HG03520 (cell line): ENCODE measurements at regions not wholly inside any gene's neighbourhood (a gene's known extent, or its start where the extent isn't known, plus 50 kb on each side); places are given as distances from the start of the nearest gene placed in this dataset.
"Not testable (repeated sequence)": the region's sequence is repeated elsewhere in the genome, so short reads cannot be mapped to it uniquely, and the experiment has no call there.

Experiments
- ATAC-seq: cut with Tn5 transposase; IDR thresholded peaks from one replicate; pipeline ENCODE4 v1.9.1; 2021; ENCODE audit warnings: mild to moderate bottlenecking, moderate library complexity; ENCODE audit not compliant: unreplicated experiment

DNA sequence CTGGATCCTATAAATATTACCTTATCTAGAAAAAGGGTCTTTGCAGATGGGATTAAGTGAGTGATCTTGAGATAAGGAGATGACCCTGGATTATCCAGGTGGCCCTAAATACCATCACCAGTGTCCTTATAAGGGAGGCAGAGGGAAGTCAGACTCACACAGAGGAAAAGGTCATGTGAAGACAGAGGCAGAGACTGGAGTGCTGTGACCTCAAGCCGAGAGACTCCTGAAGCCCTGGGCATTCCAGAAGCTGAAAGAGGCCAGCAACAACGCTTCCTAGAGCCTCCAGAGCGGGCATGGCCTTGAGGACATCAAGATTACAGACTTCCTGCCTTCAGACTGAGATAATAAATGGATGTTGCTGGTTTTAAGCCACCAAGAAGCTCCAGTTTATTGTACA is 118.8 kb downstream of the ATPSCKMT start:
- no peak for ATAC-seq

DNA sequence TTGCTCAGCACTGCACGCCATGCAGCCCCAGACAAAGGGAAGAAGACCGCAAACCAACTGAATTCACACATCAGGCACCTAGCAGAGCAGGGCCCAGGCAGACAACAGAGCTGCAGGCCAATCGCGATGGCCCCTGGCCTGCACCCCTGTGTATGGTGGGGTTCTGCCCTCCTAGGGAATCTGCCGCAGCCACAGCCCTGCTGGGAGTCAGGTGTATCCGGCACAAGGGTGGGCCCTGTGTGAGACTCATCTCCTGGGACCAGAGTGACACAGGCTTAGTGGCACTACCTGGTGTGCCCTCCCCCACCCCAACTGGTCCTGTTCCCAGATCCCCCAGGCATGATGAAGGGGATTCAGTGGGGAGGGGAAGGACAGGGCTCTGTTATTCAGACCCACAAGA is 122.8 kb downstream of the ATPSCKMT start:
- no peak for ATAC-seq

DNA sequence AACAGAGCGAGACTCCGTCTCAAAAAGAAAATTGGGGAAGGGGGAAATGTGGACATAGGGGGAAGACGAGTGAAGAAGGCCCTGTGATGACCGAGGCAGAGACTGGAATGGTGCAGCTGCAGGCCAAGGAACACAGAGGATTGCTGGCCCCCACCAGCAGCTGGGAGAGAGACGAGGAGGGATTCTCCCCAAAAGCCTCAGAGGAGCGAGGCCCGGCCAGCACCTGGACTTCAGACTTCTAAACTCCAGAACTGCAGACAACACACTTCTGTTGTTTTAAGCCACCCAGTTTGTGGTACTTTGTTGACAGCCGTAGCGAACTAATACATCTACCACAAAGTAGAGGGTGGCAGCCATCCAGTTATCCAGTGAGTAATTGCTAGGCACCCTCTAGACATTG is 124.6 kb downstream of the ATPSCKMT start:
- ATAC-seq, result no peak

DNA sequence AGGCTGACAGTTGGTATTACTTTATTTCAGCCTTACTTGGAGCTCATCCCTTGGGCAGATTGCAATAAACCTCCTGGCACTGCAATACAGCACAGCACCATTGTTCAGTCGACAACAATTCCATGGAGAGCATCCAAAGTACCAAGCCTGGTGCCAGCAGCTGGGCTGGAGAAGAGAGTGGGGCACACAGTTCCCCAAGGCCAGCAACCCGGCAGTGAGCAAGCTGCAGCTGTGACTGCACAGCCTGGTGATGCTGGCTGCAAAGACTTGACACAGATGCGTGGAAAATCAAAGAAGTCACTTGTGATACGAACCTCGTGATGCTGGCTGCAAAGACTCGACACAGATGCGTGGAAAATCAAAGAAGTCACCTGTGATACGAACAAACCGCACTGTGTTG is 125.4 kb downstream of the ATPSCKMT start:
- ATAC-seq, result no peak

DNA sequence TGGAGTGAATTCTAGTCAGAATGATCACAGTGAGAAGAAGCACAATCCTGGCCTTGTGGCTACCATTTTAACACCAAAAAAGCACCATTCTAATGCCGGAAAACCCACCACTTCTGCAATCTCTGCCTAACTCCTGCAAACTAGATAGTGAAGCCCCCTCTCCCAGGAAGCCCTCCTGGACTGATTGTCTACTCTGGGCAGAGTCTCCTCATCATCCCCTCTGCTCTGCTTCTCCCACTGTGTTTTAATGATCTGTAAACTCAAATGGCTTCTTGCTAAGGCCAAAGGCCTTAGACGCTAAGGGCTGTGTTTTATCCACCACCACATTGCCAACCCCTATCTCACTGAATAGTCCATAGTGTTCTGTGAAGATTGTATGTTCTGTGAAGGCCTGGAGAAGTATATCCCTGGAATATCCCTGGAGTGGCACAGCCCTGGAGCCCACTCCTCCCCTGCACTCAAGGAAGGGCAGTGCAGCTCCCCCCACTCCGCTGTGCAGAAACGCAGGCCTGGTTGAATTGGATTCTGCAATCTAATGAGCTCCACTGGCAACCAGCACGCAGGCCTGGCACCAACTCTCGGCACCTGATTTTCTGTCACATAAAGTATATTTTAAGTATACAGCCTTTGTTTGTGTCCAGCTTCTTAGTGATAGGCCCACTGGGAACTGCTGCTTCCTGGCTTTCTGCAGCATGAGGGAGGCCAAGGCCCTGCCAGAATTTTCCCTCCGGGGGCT is 126.3 kb downstream of the ATPSCKMT start:
- ATAC-seq, result no peak

DNA sequence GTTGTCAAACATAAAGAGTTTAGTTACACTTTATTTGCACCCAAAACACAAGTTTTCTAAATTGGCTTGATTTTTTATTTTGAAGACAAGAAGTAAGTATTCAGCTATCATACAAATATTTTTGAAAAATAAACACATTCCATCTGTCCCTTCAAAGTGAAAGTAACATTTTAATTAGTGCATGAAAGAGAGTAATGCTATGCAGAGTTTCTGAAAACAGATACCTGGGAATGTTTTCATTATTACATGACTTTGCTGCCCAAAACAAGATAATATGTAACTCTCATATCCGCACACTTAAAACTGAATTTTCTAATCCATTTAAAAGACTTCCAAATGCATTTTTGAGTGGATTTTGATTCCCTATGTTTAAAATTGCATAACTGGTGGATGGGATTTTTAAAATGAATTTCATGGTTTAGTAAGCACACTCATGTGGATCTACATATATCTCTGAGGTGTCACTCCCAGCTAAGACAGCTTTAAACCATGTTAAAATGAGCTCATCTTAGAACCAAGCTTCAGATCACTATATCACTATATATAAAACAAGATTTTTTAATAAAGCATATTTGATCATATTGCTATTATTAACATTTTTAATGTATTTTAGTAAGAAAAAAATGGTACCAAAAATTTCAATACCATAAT is 127.5 kb downstream of the ATPSCKMT start:
- no peak for ATAC-seq

DNA sequence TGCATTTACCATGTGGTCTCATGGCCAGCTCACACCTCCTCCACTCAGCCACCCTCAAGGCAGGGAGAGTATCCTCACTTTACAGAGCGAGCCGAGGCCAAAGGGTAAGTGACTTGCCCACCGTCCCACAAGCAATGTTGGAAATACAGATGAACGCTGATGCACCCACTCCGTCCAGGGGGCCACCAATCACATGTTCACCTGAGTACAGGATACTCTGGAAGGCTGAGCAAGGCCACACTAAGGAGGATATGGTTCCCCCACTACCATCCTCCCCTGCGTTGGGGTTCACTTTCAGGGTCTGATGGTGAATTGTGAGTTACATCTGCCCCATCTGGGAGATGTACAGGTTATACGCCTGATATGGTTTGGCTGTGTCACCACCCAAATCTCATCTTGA is 128.8 kb downstream of the ATPSCKMT start:
- ATAC-seq, result no peak

DNA sequence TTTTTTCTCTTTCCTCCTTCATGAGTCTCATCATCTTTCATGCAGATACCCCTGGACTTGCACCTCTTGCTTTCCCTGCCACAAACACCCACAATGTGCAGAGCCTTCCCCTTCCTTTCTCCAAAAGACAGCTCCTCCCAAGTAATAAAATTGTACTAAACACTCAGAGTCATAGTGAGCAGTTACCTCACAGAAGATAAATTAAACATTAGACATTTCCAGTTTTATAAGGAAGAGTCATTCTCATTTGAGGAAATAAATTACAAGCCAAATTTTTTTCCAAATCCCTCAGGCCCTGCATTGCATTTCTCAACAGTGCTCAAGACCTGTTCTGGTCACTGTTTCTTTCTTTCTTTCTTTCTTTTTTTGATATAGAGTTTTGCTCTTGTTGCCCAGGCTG is 131.5 kb downstream of the ATPSCKMT start:
- ATAC-seq, result no peak

DNA sequence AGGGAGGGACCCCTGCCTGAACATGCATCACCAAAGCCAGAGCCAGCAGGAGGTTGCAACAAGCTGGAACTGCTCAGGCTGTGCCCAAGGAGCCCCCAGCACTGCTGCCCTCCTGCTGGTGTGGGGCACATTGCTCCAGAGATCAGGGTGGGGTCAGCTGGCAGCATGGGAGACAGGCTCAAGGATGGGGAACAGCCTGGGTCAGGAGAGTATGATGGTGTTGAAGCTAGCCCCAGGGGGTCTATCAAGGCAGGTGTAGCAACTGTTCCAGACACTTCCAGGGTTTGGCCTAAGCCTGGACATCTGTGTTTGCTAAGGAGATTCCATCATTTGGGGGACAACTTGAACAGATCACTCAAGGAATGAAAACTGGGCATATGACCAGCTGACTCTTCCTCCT is 133.1 kb downstream of the ATPSCKMT start:
- no peak for ATAC-seq

DNA sequence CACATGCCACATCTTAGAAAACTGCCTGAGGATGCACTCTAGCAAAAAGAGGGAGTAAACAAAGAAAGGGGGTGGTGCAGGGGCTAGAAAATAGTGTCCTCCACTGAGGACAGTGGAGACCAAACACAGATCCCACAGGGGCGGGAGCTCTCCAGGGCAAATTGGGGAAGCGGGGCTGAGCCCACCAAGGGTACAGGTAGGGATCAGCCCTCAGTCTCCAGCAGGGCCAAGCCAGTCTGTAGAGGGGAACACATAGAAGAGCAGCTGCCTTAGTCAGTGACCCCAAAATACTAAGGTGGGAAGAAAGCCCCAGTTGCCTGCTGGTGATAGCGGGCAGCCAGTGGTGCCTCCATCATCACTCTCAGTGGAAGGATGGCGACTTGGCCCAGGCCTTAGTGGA is 134.0 kb downstream of the ATPSCKMT start:
- no peak for ATAC-seq

DNA sequence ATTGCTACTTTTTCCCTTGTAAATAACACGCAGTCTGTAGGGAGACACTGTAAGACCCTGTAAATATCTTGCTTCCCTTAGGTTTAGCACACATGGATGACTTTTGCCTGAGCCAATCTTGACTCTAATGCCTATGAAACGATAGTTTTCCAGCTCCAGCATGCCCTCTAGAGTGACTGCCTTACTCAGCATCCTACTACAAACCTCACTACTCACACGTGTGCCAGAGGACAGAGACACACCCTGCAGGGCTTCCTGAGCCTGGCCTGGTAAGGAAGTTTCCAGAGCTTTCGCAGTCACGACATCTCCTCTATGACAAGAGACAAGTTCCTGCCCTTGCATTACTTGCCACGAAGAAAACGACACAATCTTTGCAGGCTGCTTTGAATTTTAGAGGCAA is 138.1 kb downstream of the ATPSCKMT start:
- ATAC-seq, result no peak

DNA sequence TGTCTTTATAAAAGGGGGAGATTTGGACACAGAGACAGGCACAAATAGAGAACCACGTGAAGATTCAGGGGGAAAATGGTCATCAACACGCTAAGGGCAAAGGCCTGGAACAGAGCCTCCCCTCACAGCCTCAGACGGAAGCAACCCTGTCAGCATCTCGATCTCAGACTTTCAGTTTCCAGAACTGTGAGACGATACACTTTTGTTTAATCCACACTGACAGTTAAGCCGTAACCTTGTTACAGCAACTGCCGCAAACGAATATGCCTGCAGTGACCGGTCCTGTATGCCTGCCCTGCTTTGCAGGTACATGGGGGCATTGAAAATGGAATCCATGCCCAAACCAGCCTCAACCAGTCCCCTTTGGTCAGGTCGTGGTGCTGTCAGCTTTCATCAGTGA is 139.5 kb downstream of the ATPSCKMT start:
- ATAC-seq, result no peak

DNA sequence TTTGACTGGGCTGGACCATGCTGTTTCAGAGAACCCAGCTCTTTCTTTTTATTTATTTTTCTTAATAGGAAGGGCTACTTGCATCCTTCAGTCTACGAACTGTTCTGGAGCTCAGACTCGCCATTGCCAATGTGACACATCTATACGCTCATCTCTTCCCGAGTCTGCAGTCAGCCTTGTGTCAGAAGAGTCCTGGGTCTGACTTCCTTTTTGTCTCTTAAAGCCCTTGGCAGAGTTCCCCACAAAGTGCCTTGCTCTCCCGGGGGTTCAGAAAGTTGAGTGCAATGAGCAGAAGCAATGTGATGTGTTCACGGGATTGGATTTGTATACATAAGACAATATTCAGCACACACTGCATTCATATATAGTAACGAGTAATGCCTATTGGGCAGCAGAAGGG is 140.4 kb downstream of the ATPSCKMT start:
- no peak for ATAC-seq

DNA sequence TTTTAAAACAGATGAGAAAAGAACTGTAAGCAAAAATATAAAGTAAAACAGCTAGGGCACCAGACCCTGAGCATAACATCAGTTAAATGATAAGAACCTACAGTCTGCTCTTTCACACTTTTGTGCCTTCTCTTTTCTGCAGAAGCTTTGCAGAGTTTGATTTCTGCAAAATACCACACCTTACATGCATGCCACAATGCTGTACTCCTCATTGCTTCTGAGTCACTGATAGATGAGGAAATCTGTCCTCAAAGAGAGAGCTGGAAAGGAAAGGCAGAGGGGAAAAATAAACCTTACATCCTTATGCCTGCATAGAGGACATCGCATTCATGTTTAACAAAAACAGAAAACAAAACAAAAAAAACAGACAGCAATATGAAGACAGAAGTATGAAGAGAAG is 142.9 kb downstream of the ATPSCKMT start:
- no peak for ATAC-seq

DNA sequence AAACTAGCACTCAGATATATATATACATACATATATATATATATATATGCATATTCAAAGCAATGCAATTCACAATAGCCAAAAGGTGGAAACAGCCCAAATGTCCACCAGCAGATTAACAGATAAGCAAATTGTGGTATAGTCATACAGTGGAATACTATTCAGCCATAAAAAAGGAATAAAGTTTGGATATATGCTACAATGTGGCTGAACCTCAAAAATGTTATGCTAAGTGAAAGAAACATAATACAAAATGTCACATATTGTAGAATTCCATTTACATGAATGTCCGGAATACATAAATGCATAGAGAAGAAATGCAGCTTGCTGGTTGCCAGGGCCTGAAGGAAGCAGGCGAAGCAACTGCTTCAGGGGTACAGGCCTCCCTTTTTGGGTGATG is 143.4 kb downstream of the ATPSCKMT start:
- no peak for ATAC-seq

DNA sequence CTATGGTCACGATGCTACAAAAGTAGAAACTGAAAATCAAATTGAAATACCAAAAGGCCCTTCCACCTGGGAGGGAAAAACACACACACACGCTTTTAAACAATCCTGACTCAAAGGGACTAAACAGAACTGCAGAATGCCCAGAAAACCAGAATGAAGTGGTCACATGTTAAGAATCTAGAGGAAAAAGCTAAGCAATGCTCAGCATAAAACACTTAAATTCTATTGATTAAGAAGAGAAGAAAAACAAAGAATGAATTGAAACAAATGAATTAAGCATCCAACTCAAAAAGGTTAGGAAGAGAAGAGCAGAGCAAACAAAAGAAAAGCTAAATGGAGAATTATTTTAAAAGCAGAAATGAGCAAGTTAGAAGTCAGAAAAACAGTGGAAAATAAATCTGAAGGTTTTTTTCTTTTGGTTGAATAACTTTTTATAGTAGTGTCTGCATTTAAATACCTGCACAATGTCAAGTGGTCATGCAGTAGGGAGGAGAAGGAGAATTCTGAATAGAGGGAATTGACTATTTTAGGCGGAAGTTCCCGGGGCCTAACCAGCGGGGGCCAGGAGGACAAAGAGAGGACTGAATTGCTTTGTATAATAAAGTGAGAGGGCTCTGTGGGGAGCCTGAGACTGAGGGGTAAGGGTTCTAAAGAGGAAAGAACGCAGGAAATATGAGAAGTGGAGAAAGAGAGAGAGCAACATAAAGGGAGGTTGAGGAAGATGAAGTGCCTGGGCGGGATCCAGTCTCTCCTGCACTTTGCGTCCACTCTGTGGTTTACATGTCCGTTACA is 146.8 kb downstream of the ATPSCKMT start:
- ATAC-seq, result no peak

DNA sequence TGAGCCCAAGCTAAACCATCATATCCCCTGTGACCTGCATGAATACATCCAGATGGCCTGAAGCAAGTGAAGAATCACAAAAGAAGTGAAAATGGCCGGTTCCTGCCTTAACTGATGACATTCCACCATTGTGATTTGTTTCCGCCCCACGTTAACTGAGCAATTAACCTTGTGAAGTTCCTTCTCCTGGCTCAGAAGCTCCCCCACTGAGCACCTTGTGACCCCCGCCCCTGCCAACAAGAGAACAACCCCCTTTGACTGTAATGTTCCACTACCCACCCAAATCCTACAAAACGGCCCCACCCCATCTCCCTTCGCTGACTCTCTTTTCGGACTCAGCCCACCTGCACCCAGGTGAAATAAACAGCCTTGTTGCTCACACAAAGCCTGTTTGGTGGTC is 147.5 kb downstream of the ATPSCKMT start:
- ATAC-seq, result not testable (repeated sequence)

DNA sequence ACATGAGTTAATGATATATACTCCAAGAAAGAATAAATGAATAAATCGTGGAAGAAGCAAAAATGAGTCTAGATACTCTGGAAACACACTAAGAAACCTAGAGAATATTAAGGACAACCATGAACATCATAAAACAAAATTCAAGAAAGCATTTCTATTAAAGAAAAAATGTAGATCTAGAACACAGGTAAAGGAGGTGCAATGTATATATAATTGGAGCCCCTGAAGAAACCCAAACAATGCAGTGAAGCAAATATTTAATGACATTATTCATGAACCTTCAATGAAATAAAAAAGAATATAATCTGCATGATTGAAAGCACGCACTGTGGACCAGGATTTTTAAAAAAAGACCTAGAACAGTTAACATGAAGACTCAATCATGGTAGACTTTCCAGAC is 150.1 kb downstream of the ATPSCKMT start:
- ATAC-seq, result no peak

DNA sequence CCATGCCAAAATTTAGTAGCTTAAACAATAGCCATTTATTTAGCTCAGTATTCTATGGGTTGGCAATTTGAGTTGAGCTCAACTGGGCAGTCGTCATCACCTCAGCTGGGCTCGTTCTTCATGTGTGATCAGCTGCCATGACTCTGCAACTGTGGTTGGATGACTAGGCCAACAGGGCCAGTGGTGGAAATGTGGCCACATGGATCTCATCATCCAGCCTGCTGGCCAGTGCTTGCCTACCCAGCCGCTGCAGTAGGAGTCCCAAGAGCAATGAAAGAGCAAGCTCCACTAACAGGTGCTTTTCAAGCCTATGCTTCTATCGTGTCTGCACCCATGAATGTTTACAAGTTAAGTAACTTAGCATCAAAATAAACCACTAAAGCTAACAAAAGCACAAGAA is 158.0 kb downstream of the ATPSCKMT start:
- ATAC-seq, result no peak

DNA sequence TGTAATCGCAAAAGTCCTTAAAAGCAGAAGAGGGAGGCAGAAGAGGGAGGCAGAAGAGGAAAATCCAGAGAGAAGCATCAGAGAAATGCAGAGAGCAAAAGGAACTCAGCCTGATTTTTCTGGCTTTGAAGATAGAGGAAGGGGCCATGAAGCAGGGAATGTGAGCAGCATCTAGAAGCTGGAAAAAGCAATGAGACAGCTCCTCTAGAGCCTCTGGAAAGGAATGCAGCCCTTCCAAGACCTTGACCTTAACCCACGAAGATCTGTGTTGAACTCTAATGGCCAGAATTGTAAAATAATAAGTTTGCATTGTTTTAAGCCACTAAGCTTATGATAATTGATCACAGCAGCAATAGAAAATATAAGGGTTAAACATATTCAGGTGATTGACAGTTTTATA is 159.6 kb downstream of the ATPSCKMT start:
- ATAC-seq, result no peak

DNA sequence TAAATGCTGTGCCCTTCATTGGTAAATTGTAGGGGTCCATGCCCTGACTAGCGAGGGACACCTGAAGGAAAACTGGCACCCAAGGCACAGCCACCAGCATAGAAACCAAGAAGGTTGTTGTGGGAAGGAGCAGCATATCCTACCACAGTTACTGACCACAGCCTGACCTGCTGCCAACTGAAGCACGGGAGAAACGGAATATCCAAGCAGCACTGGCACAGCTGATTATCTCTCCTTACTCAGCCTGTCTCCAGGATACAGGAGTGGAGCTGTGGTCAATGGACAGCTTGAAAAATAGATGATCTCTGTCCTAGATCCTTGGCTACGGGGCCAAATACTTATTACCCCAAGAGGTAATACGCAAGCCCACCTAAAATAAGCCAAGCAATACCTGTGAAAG is 164.5 kb downstream of the ATPSCKMT start:
- no peak for ATAC-seq

DNA sequence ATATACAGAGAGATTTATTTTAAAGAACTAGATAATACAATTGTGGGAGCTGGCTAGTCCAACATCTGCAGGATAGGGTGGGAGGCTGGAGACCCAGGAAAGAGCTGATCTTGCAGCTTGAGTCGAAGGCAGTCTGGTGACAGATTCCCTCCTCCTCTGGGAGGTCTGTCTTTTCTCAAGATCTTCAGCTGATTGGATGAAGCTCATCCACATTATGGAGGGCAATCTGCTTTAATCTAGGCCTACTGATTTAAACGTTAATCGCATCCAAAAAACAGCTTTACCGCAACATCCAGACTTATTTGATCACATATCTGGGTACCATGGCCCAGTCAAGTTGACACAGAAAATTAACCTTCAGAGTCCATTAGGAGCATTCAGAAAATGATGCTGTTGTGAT is 168.1 kb downstream of the ATPSCKMT start:
- no peak for ATAC-seq
